Muscle of back (tissue), 3 donors: ENCODE measurements at regions not wholly inside any gene's neighbourhood (a gene's known extent, or its start where the extent isn't known, plus 50 kb on each side); places are given as distances from the start of the nearest gene placed in this dataset.

Experiments used
- DNase-seq, 3 donors: peaks; one replicate each; pipeline versions ENCODE4 v3.0.0 to v3.0.0-alpha.2; 2013

- no peak for DNase-seq
Measured at GRCh38 chr12:75568393-75568792, 57.0 kb upstream of the KRR1 start.

GRCh38 chr12:75565795-75566194 lies 54.4 kb upstream of the KRR1 start:
- no peak for DNase-seq

GRCh38 chr12:75564852-75565251 lies 53.4 kb upstream of the KRR1 start:
- peak; percentile 38 to 84 (median 55) for DNase-seq

DNA sequence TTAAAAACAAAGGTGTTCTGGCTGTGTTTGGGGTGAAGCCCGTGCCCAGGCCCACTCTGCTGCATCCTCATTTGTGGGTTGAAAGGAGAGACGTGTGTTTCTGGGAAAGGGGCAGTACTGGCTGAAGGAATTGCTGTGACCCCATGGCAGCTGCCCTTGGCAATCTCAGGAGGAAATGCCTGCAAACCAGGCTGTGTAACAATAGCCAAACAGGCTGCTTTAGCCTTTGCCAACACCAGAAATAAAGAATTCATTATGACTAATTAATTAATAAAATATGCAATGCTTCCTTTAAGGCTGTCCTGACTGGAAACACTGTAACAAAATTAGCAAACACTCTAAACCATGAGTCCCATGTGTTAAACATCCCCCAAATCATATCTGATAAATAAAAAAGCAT lies 53.0 kb upstream of the KRR1 start:
- peak in 1 of 3 donors; percentile 58 for DNase-seq

GRCh38 chr12:75563351-75563750 lies 51.9 kb upstream of the KRR1 start:
- DNase-seq: no peak

DNA sequence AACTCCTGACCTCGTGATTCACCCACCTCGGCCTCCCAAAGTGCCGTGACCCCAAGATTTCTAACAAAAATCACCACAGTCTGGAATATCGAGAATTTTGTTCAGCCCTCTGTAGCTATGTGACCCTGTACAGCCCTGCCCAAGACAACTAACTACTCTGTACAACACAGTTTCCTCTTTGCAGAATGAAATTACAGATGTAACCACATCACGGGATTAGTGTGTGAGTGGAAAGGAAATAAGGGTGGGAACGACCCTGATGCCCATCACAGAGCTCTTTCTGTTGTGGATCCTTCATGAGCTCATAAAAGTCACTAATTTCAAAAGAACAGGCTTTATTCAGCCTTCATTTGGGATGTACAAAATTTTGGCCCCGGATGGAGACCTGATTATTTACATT lies 50.5 kb upstream of the KRR1 start:
- no peak for DNase-seq
